ENCODE measurements at regions not wholly inside any gene's neighbourhood (a gene's known extent, or its start where the extent isn't known, plus 50 kb on each side); places are given as distances from the start of the nearest gene placed in this dataset.

DNA sequence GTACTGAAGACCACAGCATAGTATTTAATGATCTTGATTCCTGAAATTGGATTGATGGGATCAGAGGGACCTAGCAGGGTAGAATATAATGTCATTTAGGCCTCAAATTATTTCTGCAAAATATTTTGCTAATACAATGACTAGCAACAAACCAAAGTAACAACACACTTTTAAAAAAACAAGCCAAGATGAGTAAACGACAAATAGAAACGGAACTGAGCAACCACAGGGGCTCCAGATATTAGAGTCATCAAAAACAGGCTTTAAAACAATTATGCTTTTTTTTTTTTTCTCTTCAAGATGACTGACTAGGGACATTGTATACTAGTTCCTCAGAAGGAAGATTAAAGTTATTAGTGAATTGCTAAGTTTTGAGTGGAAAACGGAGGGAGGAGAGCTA is 447.1 kb upstream of the MMADHC start:
- no peaks in the 10 kb centered on the region for H3K9me3 ChIP-seq (ENCODE audit: low read length)
- no peak overlapping the region for H3K9ac ChIP-seq (ENCODE audit: low read length)
- no peak overlapping the region for H3K27ac ChIP-seq (ENCODE audit: low read depth, low read length)
- H3K36me3 ChIP-seq (ENCODE audit: insufficient read depth, low read length): no peaks in the 10 kb centered on the region
- no peaks in the 10 kb centered on the region for H3K27me3 ChIP-seq (ENCODE audit: control insufficient read depth in 1 of 2, insufficient read depth in 2 of 2, low read length in 2 of 2)
- H3K4me3 ChIP-seq (ENCODE audit: low read depth in 1 of 2, low read length in 2 of 2): no peak overlapping the region
- peaks cover 7% of the 10 kb centered on the region for H3K4me1 ChIP-seq (ENCODE audit: insufficient read depth, low read length)

DNA sequence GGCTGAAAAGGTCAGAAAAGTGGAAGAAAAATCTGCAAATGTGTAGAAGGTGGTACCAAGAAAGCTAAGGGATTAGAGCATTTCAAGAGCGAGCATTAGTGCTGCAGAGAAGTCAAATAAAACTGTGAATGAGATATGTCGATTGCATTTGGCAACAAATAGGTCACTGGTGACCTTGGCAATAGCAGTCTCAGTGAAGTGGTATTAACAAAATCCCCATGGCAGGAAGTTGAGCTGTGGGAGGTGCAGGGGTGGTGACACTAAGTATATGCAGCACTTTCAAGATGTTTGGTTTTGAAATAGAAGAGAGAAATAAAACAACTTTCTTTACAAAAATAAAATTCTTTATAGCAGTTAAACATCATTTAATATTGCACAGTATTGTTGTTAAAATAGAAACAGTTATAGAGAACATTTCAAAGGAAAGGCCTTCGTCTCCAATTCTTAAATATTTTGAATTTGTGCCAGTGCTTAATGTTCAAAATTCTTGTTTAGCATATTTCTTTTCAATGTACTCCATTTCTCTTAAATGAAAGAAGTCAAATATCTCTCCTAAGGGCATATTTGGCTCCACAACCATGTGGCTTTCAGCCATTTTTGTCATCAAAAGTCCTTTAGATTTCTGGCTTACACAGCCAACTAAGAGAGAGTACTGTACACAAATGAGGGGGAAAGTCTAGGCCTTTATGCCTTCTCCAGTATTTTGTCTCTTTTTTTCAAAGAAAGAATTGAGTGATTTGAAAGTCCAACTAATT is 443.0 kb upstream of the MMADHC start:
- Histone ChIP-seq H3K9me3 (ENCODE audit: low read length) (no peaks in the 10 kb centered on the region), H3K27ac (ENCODE audit: low read depth, low read length) (no peak overlapping the region), H3K4me1 (ENCODE audit: insufficient read depth, low read length) (peaks cover 7% of the 10 kb centered on the region), H3K9ac (ENCODE audit: low read length) (no peak overlapping the region), H3K27me3 (ENCODE audit: control insufficient read depth in 1 of 2, insufficient read depth in 2 of 2, low read length in 2 of 2) (no peaks in the 10 kb centered on the region), H3K36me3 (ENCODE audit: insufficient read depth, low read length) (no peaks in the 10 kb centered on the region), H3K4me3 (ENCODE audit: low read depth in 1 of 2, low read length in 2 of 2) (no peak overlapping the region)

DNA sequence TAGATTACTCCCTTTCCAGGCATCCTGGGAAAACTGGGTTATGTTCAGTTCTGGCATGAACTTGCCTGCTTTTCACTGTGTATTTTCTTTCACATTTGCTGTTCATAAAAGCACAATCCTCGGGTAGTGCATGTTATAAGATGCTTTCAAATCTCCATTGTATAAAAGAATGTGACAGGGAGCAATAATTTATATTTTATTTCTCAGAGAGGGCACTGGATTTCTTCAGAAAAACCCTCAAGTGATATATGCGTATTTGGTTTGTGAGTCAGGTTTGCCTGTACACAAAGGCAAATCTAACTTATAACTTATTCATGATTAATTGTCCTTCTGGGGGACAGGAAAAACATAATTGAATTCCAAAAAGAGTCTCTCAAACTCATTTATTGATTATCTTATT is 440.7 kb upstream of the MMADHC start:
- H3K36me3 ChIP-seq (ENCODE audit: insufficient read depth, low read length): no peaks in the 10 kb centered on the region
- no peak overlapping the region for H3K27ac ChIP-seq (ENCODE audit: low read depth, low read length)
- H3K4me3 ChIP-seq (ENCODE audit: low read depth in 1 of 2, low read length in 2 of 2): no peak overlapping the region
- no peaks in the 10 kb centered on the region for H3K27me3 ChIP-seq (ENCODE audit: control insufficient read depth in 1 of 2, insufficient read depth in 2 of 2, low read length in 2 of 2)
- H3K9ac ChIP-seq (ENCODE audit: low read length): no peak overlapping the region
- H3K4me1 ChIP-seq (ENCODE audit: insufficient read depth, low read length): peaks cover 7% of the 10 kb centered on the region
- H3K9me3 ChIP-seq (ENCODE audit: low read length): no peaks in the 10 kb centered on the region

DNA sequence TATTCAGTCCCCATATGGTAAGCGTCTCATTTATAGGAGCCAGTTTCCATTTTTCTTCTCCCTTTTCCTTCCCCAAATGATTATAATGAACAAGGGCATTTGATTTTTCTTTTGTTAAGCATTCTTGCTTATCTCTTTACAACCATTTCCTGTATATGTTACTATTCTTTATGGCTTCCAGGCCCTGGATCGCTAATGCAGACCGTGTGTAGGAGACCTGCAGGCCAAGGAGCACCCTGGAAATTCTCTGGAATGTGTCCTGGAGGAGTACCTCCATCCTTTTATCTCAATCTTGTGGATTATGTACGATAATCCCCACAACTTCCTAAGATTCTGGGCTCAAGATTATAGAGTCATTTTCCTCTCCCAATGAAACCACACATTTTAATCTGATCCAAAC is 439.6 kb upstream of the MMADHC start:
- H3K4me1 ChIP-seq (ENCODE audit: insufficient read depth, low read length): peaks cover 7% of the 10 kb centered on the region
- no peaks in the 10 kb centered on the region for H3K27me3 ChIP-seq (ENCODE audit: control insufficient read depth in 1 of 2, insufficient read depth in 2 of 2, low read length in 2 of 2)
- no peaks in the 10 kb centered on the region for H3K36me3 ChIP-seq (ENCODE audit: insufficient read depth, low read length)
- H3K4me3 ChIP-seq (ENCODE audit: low read depth in 1 of 2, low read length in 2 of 2): no peak overlapping the region
- H3K9ac ChIP-seq (ENCODE audit: low read length): no peak overlapping the region
- no peak overlapping the region for H3K27ac ChIP-seq (ENCODE audit: low read depth, low read length)
- H3K9me3 ChIP-seq (ENCODE audit: low read length): no peaks in the 10 kb centered on the region

DNA sequence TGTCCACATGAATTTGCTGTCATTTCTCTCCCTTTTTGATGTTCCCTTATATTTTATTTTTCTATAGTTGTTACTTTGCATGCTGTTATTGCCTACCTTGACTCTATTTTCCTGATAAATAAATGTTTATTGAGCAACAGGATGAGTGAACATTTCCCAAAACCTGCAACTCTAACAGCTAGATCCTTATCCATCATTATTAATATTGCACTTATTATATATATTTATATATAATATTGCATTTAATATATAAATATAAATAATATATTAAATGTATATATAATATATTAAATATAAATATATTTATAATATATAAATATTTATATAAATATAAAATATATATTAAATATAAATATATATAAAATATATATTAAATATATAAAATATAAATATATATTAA is 436.1 kb upstream of the MMADHC start:
- no peaks in the 10 kb centered on the region for H3K36me3 ChIP-seq (ENCODE audit: insufficient read depth, low read length)
- no peaks in the 10 kb centered on the region for H3K4me1 ChIP-seq (ENCODE audit: insufficient read depth, low read length)
- no peak overlapping the region for H3K4me3 ChIP-seq (ENCODE audit: low read depth in 1 of 2, low read length in 2 of 2)
- H3K9ac ChIP-seq (ENCODE audit: low read length): no peak overlapping the region
- H3K27ac ChIP-seq (ENCODE audit: low read depth, low read length): no peak overlapping the region
- no peaks in the 10 kb centered on the region for H3K9me3 ChIP-seq (ENCODE audit: low read length)
- no peaks in the 10 kb centered on the region for H3K27me3 ChIP-seq (ENCODE audit: control insufficient read depth in 1 of 2, insufficient read depth in 2 of 2, low read length in 2 of 2)

DNA sequence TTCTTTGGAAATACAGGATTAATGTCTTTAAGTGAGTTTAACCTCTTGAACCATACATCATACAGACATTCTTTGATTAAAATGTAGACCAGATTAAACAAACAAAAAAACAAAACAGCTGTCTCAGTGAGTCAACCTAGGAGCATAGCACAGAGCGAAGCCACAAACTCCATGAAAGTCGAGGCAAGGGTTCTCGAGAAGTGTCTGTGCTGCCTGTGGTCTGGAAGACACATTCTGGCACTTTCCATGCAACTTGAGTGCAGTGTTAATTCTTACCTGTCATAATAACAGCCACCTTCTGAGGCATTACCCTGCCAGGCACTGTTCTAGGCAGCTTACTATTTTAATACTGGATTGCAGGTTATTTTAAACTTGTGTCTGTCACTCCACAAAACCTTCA is 435.5 kb upstream of the MMADHC start:
- Histone ChIP-seq H3K27ac (ENCODE audit: low read depth, low read length) (no peak overlapping the region), H3K36me3 (ENCODE audit: insufficient read depth, low read length) (no peaks in the 10 kb centered on the region), H3K27me3 (ENCODE audit: control insufficient read depth in 1 of 2, insufficient read depth in 2 of 2, low read length in 2 of 2) (no peaks in the 10 kb centered on the region), H3K9ac (ENCODE audit: low read length) (no peak overlapping the region), H3K9me3 (ENCODE audit: low read length) (no peaks in the 10 kb centered on the region), H3K4me1 (ENCODE audit: insufficient read depth, low read length) (no peaks in the 10 kb centered on the region), H3K4me3 (ENCODE audit: low read depth in 1 of 2, low read length in 2 of 2) (no peak overlapping the region)

DNA sequence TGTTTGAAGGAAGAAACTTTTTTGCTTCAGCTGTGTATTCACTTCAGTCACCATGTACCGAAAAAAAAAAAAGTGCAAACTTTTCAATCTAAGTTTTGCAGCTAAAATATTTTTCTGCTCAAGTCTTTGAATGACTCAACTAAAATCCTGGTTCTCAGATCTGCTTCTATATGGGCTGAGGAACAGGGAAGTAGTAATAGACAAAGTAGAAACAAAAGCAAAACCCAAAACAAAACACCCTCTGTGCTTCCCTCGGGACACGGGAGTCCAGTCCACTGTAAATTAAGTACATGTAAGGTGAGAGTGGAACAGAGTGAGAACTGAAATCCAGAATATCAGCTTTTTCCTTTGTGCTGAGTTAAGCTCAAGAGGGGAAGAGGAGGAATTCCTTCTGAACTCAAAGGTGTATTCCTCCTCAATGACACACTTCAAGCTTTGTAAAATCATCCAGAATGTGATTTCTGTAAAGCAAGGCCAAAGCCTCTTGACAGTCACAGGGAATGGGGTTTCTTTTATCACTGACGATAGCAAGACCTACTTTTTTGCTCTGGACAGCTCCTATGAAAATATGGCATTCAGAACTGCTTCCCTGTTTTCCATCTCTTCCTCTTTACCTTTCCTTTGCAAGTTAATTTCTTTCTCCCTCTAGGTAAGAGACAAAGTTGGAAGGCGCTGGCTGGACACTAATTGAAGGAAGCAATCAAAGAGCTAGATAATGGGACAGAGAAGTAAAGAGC is 433.5 kb upstream of the MMADHC start:
- Histone ChIP-seq H3K9ac (ENCODE audit: low read length) (no peak overlapping the region), H3K27ac (ENCODE audit: low read depth, low read length) (no peak overlapping the region), H3K36me3 (ENCODE audit: insufficient read depth, low read length) (no peaks in the 10 kb centered on the region), H3K27me3 (ENCODE audit: control insufficient read depth in 1 of 2, insufficient read depth in 2 of 2, low read length in 2 of 2) (no peaks in the 10 kb centered on the region), H3K4me1 (ENCODE audit: insufficient read depth, low read length) (no peaks in the 10 kb centered on the region), H3K4me3 (ENCODE audit: low read depth in 1 of 2, low read length in 2 of 2) (no peak overlapping the region), H3K9me3 (ENCODE audit: low read length) (no peaks in the 10 kb centered on the region)

DNA sequence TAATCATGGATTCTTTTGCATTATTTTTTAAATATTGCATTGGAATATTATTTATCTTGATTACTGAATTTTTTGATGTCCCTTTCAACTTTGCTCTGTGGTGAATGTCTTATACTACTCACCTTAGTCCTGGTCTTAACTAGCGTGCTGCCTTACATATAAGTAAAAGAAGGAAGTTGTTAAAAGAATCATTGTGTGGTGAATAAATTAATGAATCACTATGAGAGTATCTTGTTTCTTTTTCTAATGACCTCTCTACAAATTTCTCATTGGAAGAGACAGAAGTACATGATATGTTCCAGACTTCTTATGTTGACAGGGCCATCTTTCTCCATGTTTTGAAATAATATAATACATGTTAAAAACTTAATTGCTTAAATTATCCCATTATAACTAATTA is 432.6 kb upstream of the MMADHC start:
- no peak overlapping the region for H3K9ac ChIP-seq (ENCODE audit: low read length)
- no peak overlapping the region for H3K27ac ChIP-seq (ENCODE audit: low read depth, low read length)
- no peaks in the 10 kb centered on the region for H3K4me1 ChIP-seq (ENCODE audit: insufficient read depth, low read length)
- no peaks in the 10 kb centered on the region for H3K9me3 ChIP-seq (ENCODE audit: low read length)
- no peaks in the 10 kb centered on the region for H3K27me3 ChIP-seq (ENCODE audit: control insufficient read depth in 1 of 2, insufficient read depth in 2 of 2, low read length in 2 of 2)
- no peak overlapping the region for H3K4me3 ChIP-seq (ENCODE audit: low read depth in 1 of 2, low read length in 2 of 2)
- no peaks in the 10 kb centered on the region for H3K36me3 ChIP-seq (ENCODE audit: insufficient read depth, low read length)

DNA sequence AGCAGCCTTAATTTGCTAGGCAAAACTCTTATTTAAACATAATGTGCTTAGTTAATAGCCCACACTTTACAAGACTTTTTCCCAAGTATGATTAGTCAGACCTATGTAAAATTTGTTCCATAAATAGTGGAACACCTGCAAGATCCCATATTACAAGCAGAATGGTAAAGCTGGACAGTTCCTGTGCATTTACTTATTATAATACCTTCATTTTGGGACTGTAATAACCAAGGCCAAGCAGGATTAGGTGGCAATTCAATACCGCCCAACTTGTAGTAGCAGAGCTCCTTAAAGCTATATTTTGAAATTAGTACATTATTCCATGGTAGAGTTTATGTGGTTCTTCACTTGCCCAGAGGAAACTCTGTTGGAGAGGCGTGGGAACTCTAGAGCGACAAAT is 431.5 kb upstream of the MMADHC start:
- H3K9me3 ChIP-seq (ENCODE audit: low read length): no peaks in the 10 kb centered on the region
- no peaks in the 10 kb centered on the region for H3K27me3 ChIP-seq (ENCODE audit: control insufficient read depth in 1 of 2, insufficient read depth in 2 of 2, low read length in 2 of 2)
- H3K36me3 ChIP-seq (ENCODE audit: insufficient read depth, low read length): no peaks in the 10 kb centered on the region
- H3K4me3 ChIP-seq (ENCODE audit: low read depth in 1 of 2, low read length in 2 of 2): no peak overlapping the region
- H3K9ac ChIP-seq (ENCODE audit: low read length): no peak overlapping the region
- no peaks in the 10 kb centered on the region for H3K4me1 ChIP-seq (ENCODE audit: insufficient read depth, low read length)
- no peak overlapping the region for H3K27ac ChIP-seq (ENCODE audit: low read depth, low read length)

DNA sequence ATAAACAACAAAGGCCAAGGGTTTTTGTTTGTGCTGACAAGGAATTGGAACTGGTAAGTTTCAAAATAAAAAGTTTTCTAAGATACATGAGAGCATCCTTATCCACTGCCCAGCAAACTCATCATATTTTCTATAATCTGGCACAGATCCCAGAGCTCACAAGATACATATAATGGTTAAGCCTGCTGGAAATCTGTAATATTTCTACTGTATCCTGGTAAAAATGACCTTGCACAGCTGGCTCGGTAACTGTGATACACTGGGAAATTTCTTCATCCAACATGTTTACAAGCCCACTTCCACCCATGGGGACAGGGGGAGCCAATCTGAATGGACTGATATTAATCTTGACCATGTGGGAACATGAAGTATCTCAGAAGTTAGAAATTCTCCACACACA is 425.4 kb upstream of the MMADHC start:
- Histone ChIP-seq H3K27me3 (ENCODE audit: control insufficient read depth in 1 of 2, insufficient read depth in 2 of 2, low read length in 2 of 2) (no peaks in the 10 kb centered on the region), H3K9ac (ENCODE audit: low read length) (no peak overlapping the region), H3K4me1 (ENCODE audit: insufficient read depth, low read length) (no peaks in the 10 kb centered on the region), H3K4me3 (ENCODE audit: low read depth in 1 of 2, low read length in 2 of 2) (no peak overlapping the region), H3K27ac (ENCODE audit: low read depth, low read length) (no peak overlapping the region), H3K9me3 (ENCODE audit: low read length) (no peaks in the 10 kb centered on the region), H3K36me3 (ENCODE audit: insufficient read depth, low read length) (no peaks in the 10 kb centered on the region)

DNA sequence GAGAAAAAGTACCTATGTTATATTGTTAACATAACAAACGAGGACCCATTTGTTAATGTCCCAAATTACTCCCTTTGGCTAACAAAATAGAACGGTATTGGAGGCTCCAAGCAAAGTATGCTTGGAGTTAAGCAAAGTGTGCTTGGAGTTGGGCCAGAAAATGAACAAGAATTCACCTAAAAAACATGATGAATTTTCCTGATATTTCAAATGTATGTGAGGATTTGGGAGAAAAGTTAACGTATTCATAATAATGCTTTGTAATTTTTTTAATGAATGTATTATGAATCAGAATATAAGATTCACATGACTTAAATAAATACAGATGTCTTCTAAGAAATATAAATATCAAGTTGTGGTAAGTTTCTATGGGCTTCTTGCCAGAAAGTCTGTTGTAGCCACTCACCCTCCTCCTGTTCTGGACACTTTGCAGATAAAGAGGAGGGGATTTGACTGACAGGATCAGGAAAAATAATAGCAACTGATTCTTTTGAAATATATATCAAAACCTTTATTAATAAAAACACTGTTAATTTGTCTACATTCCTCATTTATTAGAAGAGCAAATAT is 423.7 kb upstream of the MMADHC start:
- Histone ChIP-seq H3K9ac (ENCODE audit: low read length) (no peak overlapping the region), H3K27me3 (ENCODE audit: control insufficient read depth in 1 of 2, insufficient read depth in 2 of 2, low read length in 2 of 2) (no peaks in the 10 kb centered on the region), H3K9me3 (ENCODE audit: low read length) (no peaks in the 10 kb centered on the region), H3K4me3 (ENCODE audit: low read depth in 1 of 2, low read length in 2 of 2) (no peak overlapping the region), H3K4me1 (ENCODE audit: insufficient read depth, low read length) (no peaks in the 10 kb centered on the region), H3K27ac (ENCODE audit: low read depth, low read length) (no peak overlapping the region), H3K36me3 (ENCODE audit: insufficient read depth, low read length) (no peaks in the 10 kb centered on the region)
